Lung (tissue), 11 donors: ENCODE measurements at regions not wholly inside any gene's neighbourhood (a gene's known extent, or its start where the extent isn't known, plus 50 kb on each side); places are given as distances from the start of the nearest gene placed in this dataset.

Experiments
- ATAC-seq: fragments of 200-7000 bp; cut with Tn5 transposase; one replicate; pipeline ENCODE4 v1.9.1; 2020; ENCODE audit warnings: moderate number of reproducible peaks; ENCODE audit not compliant: insufficient read depth, low FRiP score
- DNase-seq, 3 donors: peaks; one replicate each; pipeline ENCODE4 v3.0.0-alpha.2; 2013 to 2017
- H3K27ac ChIP-seq, 2 donors: one replicate each; pipeline ENCODE4 v1.5.1; 2013; ENCODE audit warnings: mild to moderate bottlenecking in 2 of 2, moderate library complexity in 2 of 2, control low read depth in 1 of 2, inconsistent platforms in 1 of 2, low read depth in 1 of 2, low read length in 1 of 2
- H3K27me3 ChIP-seq, 3 donors: one replicate each; pipeline ENCODE4 v1.5.1; 2013; ENCODE audit warnings: low read length in 2 of 3; ENCODE audit not compliant: control insufficient read depth in 3 of 3, insufficient read depth in 3 of 3
- H3K36me3 ChIP-seq, 4 donors: one replicate each; pipeline ENCODE4 v1.5.1; 2013; ENCODE audit warnings: low read length in 4 of 4, mild to moderate bottlenecking in 1 of 4, moderate library complexity in 1 of 4; ENCODE audit not compliant: control insufficient read depth in 4 of 4, insufficient read depth in 4 of 4
- H3K4me1 ChIP-seq, 5 donors: one replicate each; pipeline ENCODE4 v1.5.1; 2013; ENCODE audit warnings: low read length in 5 of 5, mild to moderate bottlenecking in 2 of 5, moderate library complexity in 1 of 5; ENCODE audit not compliant: control insufficient read depth in 5 of 5, insufficient read depth in 5 of 5
- H3K4me3 ChIP-seq: one replicate; pipeline ENCODE4 v1.5.1; 2013; ENCODE audit warnings: mild to moderate bottlenecking, control low read depth, moderate library complexity
- H3K9ac ChIP-seq, 2 donors: one replicate each; pipeline ENCODE4 v1.5.1; 2013; ENCODE audit warnings: low read length in 2 of 2, control low read depth in 1 of 2; ENCODE audit not compliant: insufficient read depth in 1 of 2
- H3K9me3 ChIP-seq, 4 donors: one replicate each; pipeline ENCODE4 v1.5.1; 2013; ENCODE audit warnings: low read length in 3 of 4, mild to moderate bottlenecking in 1 of 4, moderate library complexity in 1 of 4; ENCODE audit not compliant: control insufficient read depth in 4 of 4, insufficient read depth in 3 of 4
- CTCF ChIP-seq: IDR thresholded peaks from 2 replicates; pipeline ENCODE4 v1.5.1; 2012; ENCODE audit warnings: mild to moderate bottlenecking; ENCODE audit errors: control extremely low read depth, extremely low read depth
- WGBS, 2 donors: extraction: QIAGEN DNeasy Blood & Tissue Kit; methylation state at CpG; one replicate each; pipeline ENCODE4 v1.1.7; 2013; 5-methylcytosine and 5-hydroxymethylcytosine counted together
- donor health status: control.
- donor health status: control.
- donor health status: Bipolar disorder and iron deficiency.
- donor health status: healthy.
- donor health status: DM: yes; HTN: yes; CAD: no.

- H3K4me3 ChIP-seq: no peak overlapping the region
- no peaks in the 10 kb centered on the region for H3K36me3 ChIP-seq
- no peak for TF ChIP-seq CTCF
- H3K9me3 ChIP-seq: peaks cover 0 to 3% (median 0%) of the 10 kb centered on the region in 4 donors
- H3K27me3 ChIP-seq: no peaks in the 10 kb centered on the region
- H3K27ac ChIP-seq: no peak overlapping the region
- H3K9ac ChIP-seq: no peak overlapping the region
- ATAC-seq (no peak), DNase-seq (no peak)
- 34 to 43% methylated on average over 6 of the region's 6 CpGs for WGBS, 2 donors
- peaks cover 0 to 7% (median 0%) of the 10 kb centered on the region in 5 donors for H3K4me1 ChIP-seq
Measured at GRCh38 chr19:28859811-28860210, 353.1 kb downstream of the UQCRFS1 start.

GRCh38 chr19:28858933-28859332 lies 354.0 kb downstream of the UQCRFS1 start:
- peaks cover 0 to 1% (median 0%) of the 10 kb centered on the region in 5 donors for H3K4me1 ChIP-seq
- 62 to 64% methylated on average over 1 of the region's 1 CpG for WGBS, 2 donors
- H3K36me3 ChIP-seq: no peaks in the 10 kb centered on the region
- no peak overlapping the region for H3K4me3 ChIP-seq
- no peak overlapping the region for H3K9ac ChIP-seq
- H3K27ac ChIP-seq: no peak overlapping the region
- H3K9me3 ChIP-seq: peaks cover 0 to 7% (median 0%) of the 10 kb centered on the region in 4 donors
- ATAC-seq (no peak), DNase-seq (no peak)
- H3K27me3 ChIP-seq: no peaks in the 10 kb centered on the region
- no peak for TF ChIP-seq CTCF

- DNase-seq: no peak
- H3K36me3 ChIP-seq: no peaks in the 10 kb centered on the region
- 68% methylated on average over 3 of the region's 3 CpGs for WGBS, 2 donors
- no peak overlapping the region for H3K4me3 ChIP-seq
- no peak overlapping the region for H3K27ac ChIP-seq
- ATAC-seq: no peak
- H3K9ac ChIP-seq: no peak overlapping the region
- H3K9me3 ChIP-seq: peaks cover 0 to 7% (median 0%) of the 10 kb centered on the region in 4 donors
- peaks cover 0 to 1% (median 0%) of the 10 kb centered on the region in 5 donors for H3K4me1 ChIP-seq
- TF ChIP-seq CTCF: no peak
- no peaks in the 10 kb centered on the region for H3K27me3 ChIP-seq
Measured at GRCh38 chr19:28857967-28858366, 355.0 kb downstream of the UQCRFS1 start.

GRCh38 chr19:28855216-28855615 lies 357.7 kb downstream of the UQCRFS1 start:
- Histone ChIP-seq H3K4me1 (no peaks in the 10 kb centered on the region), H3K36me3 (no peaks in the 10 kb centered on the region), H3K9ac (no peak overlapping the region), H3K27me3 (no peaks in the 10 kb centered on the region), H3K9me3 (peaks cover 0 to 3% (median 0%) of the 10 kb centered on the region in 4 donors), H3K4me3 (no peak overlapping the region), H3K27ac (no peak overlapping the region)
- DNase-seq (no peak), ATAC-seq (no peak)
- no peak for TF ChIP-seq CTCF
- WGBS, 2 donors: 61 to 71% methylated on average over 3 of the region's 3 CpGs
